HCT116 (cell line): ENCODE measurements at regions not wholly inside any gene's neighbourhood (a gene's known extent, or its start where the extent isn't known, plus 50 kb on each side); places are given as distances from the start of the nearest gene placed in this dataset.

Experiments
- ATAC-seq: fragments of 200-7000 bp; cut with Tn5 transposase; 2 replicates; pipeline ENCODE4 v1.9.1; 2020; ENCODE audit warnings: mild to moderate bottlenecking, moderate library complexity
- BruUV-seq: library from RNA; stranded (reverse); fragments of 400-500 nt; replicated peaks from 2 replicates; lab custom pipeline; 2021; lab: Mats Ljungman, UMichigan
- CTCF ChIA-PET: fragments of 300-600 bp; sonication (Branson Sonifier 250); formaldehyde crosslinking; loops from one replicate; lab custom pipeline; 2021; ENCODE audit warnings: antibody characterized with exemption; lab: Charles Lee
- POLR2A ChIA-PET: fragments of 300-600, 350-600 bp; sonication (Branson Sonifier 250); formaldehyde crosslinking; loops from one replicate; lab custom pipeline; 2021; ENCODE audit warnings: antibody characterized with exemption; lab: Charles Lee
- RAD21 ChIA-PET, 2 experiments: fragments of 300-600 bp; sonication (Branson Sonifier 250); formaldehyde crosslinking; loops; one replicate each; lab custom pipeline; 2023; ENCODE audit warnings: low total read pairs in 2 of 2; ENCODE audit not compliant: uncharacterized antibody in 2 of 2, unreplicated experiment in 2 of 2, low non-redundant PET in 1 of 2; lab: Charles Lee
- DNase-seq: peaks from one replicate; pipeline ENCODE4 v3.0.0-alpha.2; 2010; ENCODE audit warnings: low read depth, low spot score
- H2AFZ ChIP-seq: fragments of 200-600 bp; shearing (Covaris generic), sonication (generic); 2 replicates; pipeline ENCODE4 v1.6.1; 2017; ENCODE audit warnings: low read depth, mixed run types, mixed read lengths, antibody characterized with exemption, low read length; ENCODE audit not compliant: poor library complexity, severe bottlenecking
- H3K27ac ChIP-seq: 2 replicates; pipeline ENCODE4 v1.5.1; 2012; ENCODE audit warnings: low read depth, low read length
- H3K27me3 ChIP-seq: fragments of 200-600 bp; sonication (generic); 2 replicates; pipeline ENCODE4 v1.6.1; 2016; ENCODE audit warnings: mixed run types, low read length, mixed read lengths; ENCODE audit not compliant: insufficient read depth
- H3K36me3 ChIP-seq, 2 experiments: fragments of 200-500 bp in 1 of 2; fragments of 200-600 bp in 1 of 2; sonication (Bioruptor generic) in 1 of 2; sonication (generic) in 1 of 2; 2 replicates each; pipeline versions ENCODE4 v1.5.1 to v1.6.1; 2014 to 2016; ENCODE audit warnings: low read length in 2 of 2, inconsistent platforms in 1 of 2, mixed read lengths in 1 of 2, mixed run types in 1 of 2; ENCODE audit not compliant: insufficient read depth in 2 of 2, control insufficient read depth in 1 of 2
- H3K4me1 ChIP-seq, 2 experiments: fragments of 200-600 bp in 1 of 2; sonication (generic) in 1 of 2; 2 replicates each; pipeline versions ENCODE4 v1.5.1 to v1.6.1; 2012 to 2017; ENCODE audit warnings: low read length in 2 of 2, inconsistent platforms in 1 of 2, mild to moderate bottlenecking in 1 of 2, mixed read lengths in 1 of 2, mixed run types in 1 of 2, moderate library complexity in 1 of 2; ENCODE audit not compliant: insufficient read depth in 2 of 2, control insufficient read depth in 1 of 2
- H3K4me2 ChIP-seq: fragments of 200-600 bp; sonication (generic); 2 replicates; pipeline ENCODE4 v1.6.1; 2017; ENCODE audit warnings: mixed run types, low read length, mixed read lengths
- H3K4me3 ChIP-seq, 2 experiments: fragments of 200-600 bp in 1 of 2; sonication (generic) in 1 of 2; replicated peaks in 1 of 2; 2 replicates each; pipeline ENCODE4 v1.5.1; 2011 to 2016; ENCODE audit warnings: low read length in 2 of 2, control low read depth in 1 of 2, low read depth in 1 of 2, mild to moderate bottlenecking in 1 of 2, mixed read lengths in 1 of 2, mixed run types in 1 of 2
- H3K79me2 ChIP-seq: fragments of 200-600 bp; sonication (generic); 2 replicates; pipeline ENCODE4 v1.6.1; 2017; ENCODE audit warnings: mild to moderate bottlenecking, mixed run types, low read length, moderate library complexity, mixed read lengths; ENCODE audit not compliant: insufficient read depth
- H3K9ac ChIP-seq: fragments of 200-600 bp; sonication (generic); 2 replicates; pipeline ENCODE4 v1.6.1; 2016; ENCODE audit warnings: low read length, mixed read lengths
- H3K9me2 ChIP-seq: fragments of 200-600 bp; sonication (generic), shearing (Covaris generic); 2 replicates; pipeline ENCODE4 v1.6.1; 2017; ENCODE audit warnings: mixed run types, mild to moderate bottlenecking, moderate library complexity; ENCODE audit not compliant: insufficient read depth
- H3K9me3 ChIP-seq, 2 experiments: fragments of 200-500 bp in 1 of 2; fragments of 200-600 bp in 1 of 2; sonication (Bioruptor generic) in 1 of 2; sonication (generic) in 1 of 2; 2 replicates each; pipeline ENCODE4 v1.6.1; 2014 to 2017; ENCODE audit warnings: low read length in 2 of 2, mixed read lengths in 2 of 2, inconsistent platforms in 1 of 2, low read depth in 1 of 2, mild to moderate bottlenecking in 1 of 2, mixed run types in 1 of 2, moderate library complexity in 1 of 2; ENCODE audit not compliant: control insufficient read depth in 1 of 2, insufficient read depth in 1 of 2
- H4K20me1 ChIP-seq: fragments of 200-600 bp; sonication (generic), shearing (Covaris generic); 2 replicates; pipeline ENCODE4 v1.6.1; 2017; ENCODE audit warnings: mixed run types, mild to moderate bottlenecking, moderate library complexity; ENCODE audit not compliant: insufficient read depth
- CBX3 ChIP-seq: IDR thresholded peaks from 2 replicates; pipeline ENCODE4 v1.6.1; 2012; ENCODE audit warnings: low read depth
- CEBPB ChIP-seq: IDR thresholded peaks from 2 replicates; pipeline ENCODE4 v1.6.1; 2012; ENCODE audit warnings: low read depth
- CTCF ChIP-seq, 3 experiments: fragments of 200-600 bp in 1 of 3; sonication (generic) in 1 of 3; IDR thresholded peaks in 2 of 3; conservative IDR thresholded peaks in 1 of 3; 2 replicates each; pipeline ENCODE4 v1.5.1; 2012 to 2017; ENCODE audit warnings: low read depth in 2 of 3, low read length in 2 of 3, antibody characterized with exemption in 1 of 3, borderline replicate concordance in 1 of 3, control low read depth in 1 of 3, mild to moderate bottlenecking in 1 of 3, mixed read lengths in 1 of 3, mixed run types in 1 of 3, moderate library complexity in 1 of 3; ENCODE audit not compliant: insufficient read depth in 1 of 3
- ELF1 ChIP-seq: IDR thresholded peaks from 2 replicates; pipeline ENCODE4 v1.6.1; 2012; ENCODE audit warnings: low read depth, borderline replicate concordance
- EZH2phosphoT487 ChIP-seq: fragments of 200-600 bp; IDR thresholded peaks from 2 replicates; pipeline ENCODE4 v1.6.1; 2018; ENCODE audit warnings: antibody characterized with exemption, borderline replicate concordance
- JUND ChIP-seq: IDR thresholded peaks from 2 replicates; pipeline ENCODE4 v1.6.1; 2012
- POLR2A ChIP-seq: IDR thresholded peaks from 2 replicates; pipeline ENCODE4 v1.7.0; 2011; ENCODE audit warnings: borderline replicate concordance; ENCODE audit not compliant: insufficient read depth, insufficient read length; ENCODE audit errors: extremely low read depth
- REST ChIP-seq: IDR thresholded peaks from 2 replicates; pipeline ENCODE4 v1.6.1; 2012; ENCODE audit warnings: low read depth
- SIN3A ChIP-seq: IDR thresholded peaks from 2 replicates; pipeline ENCODE4 v1.6.1; 2012; ENCODE audit warnings: low read depth
- SP1 ChIP-seq: IDR thresholded peaks from 2 replicates; pipeline ENCODE4 v1.6.1; 2012; ENCODE audit warnings: low read depth
- SRF ChIP-seq: IDR thresholded peaks from 2 replicates; pipeline ENCODE4 v1.6.1; 2012; ENCODE audit warnings: low read depth
- YY1 ChIP-seq: IDR thresholded peaks from 2 replicates; pipeline ENCODE4 v1.6.1; 2011; ENCODE audit warnings: low read length, low read depth, moderate library complexity, mild to moderate bottlenecking; ENCODE audit not compliant: insufficient replicate concordance; ENCODE audit errors: extremely low read depth
- ZBTB33 ChIP-seq: IDR thresholded peaks from 2 replicates; pipeline ENCODE4 v1.6.1; 2011; ENCODE audit warnings: mild to moderate bottlenecking, low read length, moderate library complexity; ENCODE audit not compliant: insufficient replicate concordance; ENCODE audit errors: extremely low read depth
- ZFX ChIP-seq: fragments of 450-650 bp; IDR thresholded peaks from 2 replicates; pipeline ENCODE4 v1.6.1; 2017
- ZNF274 ChIP-seq: fragments of 200-500 bp; sonication (Bioruptor generic); IDR thresholded peaks from 2 replicates; pipeline ENCODE4 v1.6.1; 2014; ENCODE audit warnings: mild to moderate bottlenecking, low read depth, low read length, inconsistent platforms
- intact Hi-C: fragments of 100-400 bp; cut with micrococcal nuclease; formaldehyde crosslinking; loops from 2 replicates; pipeline ENCODE4 v1.10.0; 2022

- Histone ChIP-seq H3K36me3 (no peaks in the 10 kb centered on the region), H4K20me1 (no peaks in the 10 kb centered on the region), H3K4me1 (no peaks in the 10 kb centered on the region), H3K27me3 (no peaks in the 10 kb centered on the region)
- no peak for ATAC-seq
- CTCF ChIA-PET: no interaction called here
- RAD21 ChIA-PET: no interaction called here
- TF ChIP-seq YY1 (no peak), ZFX (no peak), CEBPB (no peak), EZH2phosphoT487 (no peak), SRF (no peak), ZBTB33 (no peak), CTCF (IDR thresholded peaks at IDR 0.05 in 2 of 3, conservative IDR thresholded peaks at IDR 0.05 in 1 of 3; ENCODE audit: borderline replicate concordance in 1 of 3, insufficient read depth in 1 of 3, low read depth in 2 of 3, low read length in 2 of 3) (no peak), ZNF274 (no peak), POLR2A (no peak), SIN3A (no peak), ELF1 (no peak), REST (no peak), JUND (no peak), CBX3 (no peak), SP1 (no peak)
- TF ChIP-seq, all 23 proteins: peak for 0
- intact Hi-C loops: no loop called here
- H3K4me2 ChIP-seq: no peak overlapping the region
- POLR2A ChIA-PET: no interaction called here
- no peak overlapping the region for H2AFZ ChIP-seq
- H3K9me3 ChIP-seq: peaks cover 0 to 3% of the 10 kb centered on the region in 2 experiments; a peak in 1 of 4 replicates
- no peaks in the 10 kb centered on the region for H3K9me2 ChIP-seq
- H3K9ac ChIP-seq: no peak overlapping the region
- no TSS peak for BruUV-seq
- no peaks in the 10 kb centered on the region for H3K79me2 ChIP-seq
- no peak overlapping the region for H3K4me3 ChIP-seq
- no peak for DNase-seq
- H3K27ac ChIP-seq: no peak overlapping the region
Measured at GRCh38 chr14:66206554-66206953, 279.6 kb upstream of the CCDC196 start.
